Suprapubic skin (tissue), 3 donors: ENCODE measurements at regions not wholly inside any gene's neighbourhood (a gene's known extent, or its start where the extent isn't known, plus 50 kb on each side); places are given as distances from the start of the nearest gene placed in this dataset.

ENCODE experiments used
- CTCF ChIP-seq, 2 donors: fragments of 200-600 bp in 1 of 2; fragments of 450-650 bp in 1 of 2; sonication (generic) in 1 of 2; IDR thresholded peaks; one replicate each; pipeline ENCODE4 v1.5.1; 2016 to 2019; ENCODE audit warnings: antibody characterized with exemption in 2 of 2, mild to moderate bottlenecking in 1 of 2, moderate library complexity in 1 of 2
- POLR2A ChIP-seq, 2 donors: fragments of 450-650 bp; IDR thresholded peaks; one replicate each; pipeline ENCODE4 v1.6.1; 2017; ENCODE audit warnings: antibody characterized with exemption in 2 of 2, mild to moderate bottlenecking in 2 of 2, moderate library complexity in 2 of 2

- TF ChIP-seq POLR2A (IDR thresholded peaks at IDR 0.05), result no peak
- TF ChIP-seq CTCF (IDR thresholded peaks at IDR 0.05), result no peak
Observed at GRCh38 chr1:30194741-30195423, 528.5 kb downstream of the MATN1 start.
